Endothelial cell of umbilical vein (primary cell): ENCODE measurements at regions not wholly inside any gene's neighbourhood (a gene's known extent, or its start where the extent isn't known, plus 50 kb on each side); places are given as distances from the start of the nearest gene placed in this dataset.

Experiments
- BruUV-seq: library from RNA; stranded (reverse); fragments of 400-500 nt; replicated peaks from 2 replicates; lab custom pipeline; 2021; lab: Mats Ljungman, UMichigan
- CTCF ChIA-PET: fragments of 300-600, 350-600 bp; sonication (Branson Sonifier 250); formaldehyde crosslinking; loops from one replicate; lab custom pipeline; 2021; ENCODE audit warnings: antibody characterized with exemption, inconsistent platforms; lab: Charles Lee
- POLR2A ChIA-PET: fragments of 300-600, 350-600 bp; sonication (Branson Sonifier 250); formaldehyde crosslinking; loops from one replicate; lab custom pipeline; 2021; ENCODE audit warnings: antibody characterized with exemption, inconsistent platforms; lab: Charles Lee
- DNase-seq: peaks from one replicate; pipeline ENCODE4 v3.0.0-alpha.2; 2011; ENCODE audit warnings: low read depth, low spot score
- FAIRE-seq: peaks from 2 replicates; lab custom pipeline; 2011; peaks lifted over from hg19 to GRCh38; lab: Jason Lieb, UNC
- H2AFZ ChIP-seq: 2 replicates; pipeline ENCODE4 v1.6.0; 2012; ENCODE audit warnings: low read depth, low read length, control low read depth, inconsistent platforms
- H3K27ac ChIP-seq: 2 replicates; pipeline ENCODE4 v1.5.1; 2011; ENCODE audit warnings: low read depth, mild to moderate bottlenecking, control low read depth, low read length, moderate library complexity; ENCODE audit not compliant: insufficient read depth
- H3K27me3 ChIP-seq, 2 experiments: 2 replicates each; pipeline versions ENCODE4 v1.6.0 to v1.6.1; 2011; ENCODE audit warnings: low read length in 2 of 2, mixed read lengths in 1 of 2; ENCODE audit not compliant: control insufficient read depth in 2 of 2, insufficient read depth in 2 of 2
- H3K36me3 ChIP-seq, 2 experiments: 2 replicates in 1 of 2; 3 replicates in 1 of 2; pipeline ENCODE4 v1.5.1; 2011; ENCODE audit warnings: low read length in 2 of 2, mild to moderate bottlenecking in 1 of 2, moderate library complexity in 1 of 2; ENCODE audit not compliant: control insufficient read depth in 2 of 2, insufficient read depth in 2 of 2; ENCODE audit errors: extremely low read depth in 1 of 2
- H3K4me1 ChIP-seq: 3 replicates; pipeline ENCODE4 v1.5.1; 2011; ENCODE audit warnings: mild to moderate bottlenecking, low read length; ENCODE audit not compliant: control insufficient read depth, insufficient read depth; ENCODE audit errors: extremely low read depth
- H3K4me2 ChIP-seq: 2 replicates; pipeline ENCODE4 v1.6.1; 2011; ENCODE audit warnings: low read length, control low read depth, mixed read lengths; ENCODE audit not compliant: insufficient read depth
- H3K4me3 ChIP-seq, 3 experiments: fragments of 200-600 bp in 1 of 3; sonication (generic), shearing (Covaris generic) in 1 of 3; replicated peaks in 1 of 3; 2 replicates each; pipeline ENCODE4 v1.5.1; 2011 to 2016; ENCODE audit warnings: control low read depth in 3 of 3, low read length in 3 of 3, mild to moderate bottlenecking in 2 of 3, inconsistent platforms in 1 of 3, low read depth in 1 of 3, moderate library complexity in 1 of 3; ENCODE audit not compliant: insufficient read depth in 1 of 3
- H3K79me2 ChIP-seq: 2 replicates; pipeline ENCODE4 v1.6.0; 2012; ENCODE audit warnings: low read length, inconsistent platforms; ENCODE audit not compliant: control insufficient read depth, insufficient read depth
- H3K9ac ChIP-seq: replicated peaks from 2 replicates; pipeline ENCODE3; 2011; ENCODE audit warnings: low read length, control low read depth; ENCODE audit not compliant: insufficient read depth; ENCODE audit errors: extremely low read depth
- H3K9me1 ChIP-seq: replicated peaks from 3 replicates; pipeline ENCODE4 v1.6.0; 2011; ENCODE audit warnings: mild to moderate bottlenecking, low read length; ENCODE audit not compliant: control insufficient read depth, insufficient read depth; ENCODE audit errors: extremely low read depth
- H3K9me3 ChIP-seq: replicated peaks from 2 replicates; pipeline ENCODE4 v1.5.1; 2012; ENCODE audit warnings: low read length, inconsistent platforms; ENCODE audit not compliant: control insufficient read depth, insufficient read depth
- H4K20me1 ChIP-seq: replicated peaks from 2 replicates; pipeline ENCODE3; 2011; ENCODE audit warnings: mild to moderate bottlenecking, low read length; ENCODE audit not compliant: control insufficient read depth, insufficient read depth; ENCODE audit errors: extremely low read depth
- CTCF ChIP-seq, 2 donors: IDR thresholded peaks; 1 replicate in 1 of 2; 2 replicates in 1 of 2; pipeline ENCODE4 v1.5.1; 2011; ENCODE audit warnings: low read length in 2 of 2, mild to moderate bottlenecking in 2 of 2, moderate library complexity in 2 of 2, control low read depth in 1 of 2, inconsistent platforms in 1 of 2, low read depth in 1 of 2; ENCODE audit not compliant: insufficient read depth in 1 of 2; ENCODE audit errors: extremely low read depth in 1 of 2
- EZH2 ChIP-seq: IDR thresholded peaks from 2 replicates; pipeline ENCODE4 v1.6.1; 2012; ENCODE audit warnings: borderline replicate concordance, low read depth, mild to moderate bottlenecking, moderate library complexity, low read length, inconsistent platforms; ENCODE audit not compliant: severe bottlenecking
- FOS ChIP-seq: IDR thresholded peaks from 2 replicates; pipeline ENCODE4 v1.6.1; 2011; ENCODE audit warnings: mild to moderate bottlenecking, low read length, moderate library complexity, borderline replicate concordance; ENCODE audit not compliant: insufficient read depth
- GATA2 ChIP-seq: IDR thresholded peaks from 2 replicates; pipeline ENCODE4 v1.7.0; 2011; ENCODE audit warnings: low read depth, mild to moderate bottlenecking, moderate library complexity, mixed read lengths, low read length; ENCODE audit not compliant: insufficient read length, insufficient read depth
- JUN ChIP-seq: IDR thresholded peaks from 2 replicates; pipeline ENCODE4 v1.6.1; 2011; ENCODE audit warnings: borderline replicate concordance, low read depth; ENCODE audit not compliant: insufficient read length, insufficient read depth
- MAX ChIP-seq: IDR thresholded peaks from 2 replicates; pipeline ENCODE4 v1.6.1; 2011; ENCODE audit not compliant: insufficient read depth, insufficient read length
- MYC ChIP-seq: IDR thresholded peaks from one replicate; pipeline ENCODE4 v1.6.1; 2011; ENCODE audit warnings: mild to moderate bottlenecking, low read depth, low read length
- POLR2A ChIP-seq: IDR thresholded peaks from 2 replicates; pipeline ENCODE4 v1.6.1; 2012; ENCODE audit warnings: low read depth, mild to moderate bottlenecking, control low read depth, low read length
- POLR2AphosphoS5 ChIP-seq: IDR thresholded peaks from 2 replicates; pipeline ENCODE4 v1.6.1; 2012; ENCODE audit warnings: low read depth, mild to moderate bottlenecking, control low read depth, low read length, moderate library complexity; ENCODE audit not compliant: insufficient read depth
- dilution Hi-C: fragments of 300-500 bp; cut with MboI; formaldehyde crosslinking; loops from one replicate; pipeline ENCODE4 v1.15.0; 2019; ENCODE audit warnings: low sequenced_read_pairs; ENCODE audit not compliant: extremely low pct_ligation_motif_present
- intact Hi-C: fragments of 100-400 bp; cut with micrococcal nuclease; formaldehyde crosslinking; loops from one replicate; pipeline ENCODE4 v1.10.0; 2022

GRCh38 chr15:100781061-100781960 lies 98.3 kb upstream of the ALDH1A3 start:
- BruUV-seq, result no TSS peak
- H3K27me3 ChIP-seq, result no peaks in the 10 kb centered on the region
- H3K4me1 ChIP-seq, result no peaks in the 10 kb centered on the region
- H3K4me2 ChIP-seq, result no peak overlapping the region
- POLR2A ChIA-PET, result no interaction called here
- no peak for FAIRE-seq
- dilution Hi-C loops, result no loop called here
- CTCF ChIA-PET, result no interaction called here
- TF ChIP-seq POLR2AphosphoS5 (no peak), FOS (no peak), EZH2 (no peak), CTCF (IDR thresholded peaks at IDR 0.05; ENCODE audit: extremely low read depth in 1 of 2, insufficient read depth in 1 of 2, low read depth in 1 of 2, low read length in 2 of 2) (no peak), MAX (no peak), JUN (no peak), GATA2 (no peak), POLR2A (no peak), MYC (no peak)
- no peaks in the 10 kb centered on the region for H3K9me1 ChIP-seq
- intact Hi-C loops, result no loop called here
- no peaks in the 10 kb centered on the region for H3K79me2 ChIP-seq
- no peaks in the 10 kb centered on the region for H3K36me3 ChIP-seq
- H4K20me1 ChIP-seq, result no peaks in the 10 kb centered on the region
- H3K27ac ChIP-seq, result no peak overlapping the region
- H2AFZ ChIP-seq, result no peak overlapping the region
- no peak for DNase-seq
- H3K9me3 ChIP-seq, result no peaks in the 10 kb centered on the region
- no peak overlapping the region for H3K9ac ChIP-seq
- H3K4me3 ChIP-seq, result no peak overlapping the region
